ENCODE measurements at regions not wholly inside any gene's neighbourhood (a gene's known extent, or its start where the extent isn't known, plus 50 kb on each side); places are given as distances from the start of the nearest gene placed in this dataset.

DNA sequence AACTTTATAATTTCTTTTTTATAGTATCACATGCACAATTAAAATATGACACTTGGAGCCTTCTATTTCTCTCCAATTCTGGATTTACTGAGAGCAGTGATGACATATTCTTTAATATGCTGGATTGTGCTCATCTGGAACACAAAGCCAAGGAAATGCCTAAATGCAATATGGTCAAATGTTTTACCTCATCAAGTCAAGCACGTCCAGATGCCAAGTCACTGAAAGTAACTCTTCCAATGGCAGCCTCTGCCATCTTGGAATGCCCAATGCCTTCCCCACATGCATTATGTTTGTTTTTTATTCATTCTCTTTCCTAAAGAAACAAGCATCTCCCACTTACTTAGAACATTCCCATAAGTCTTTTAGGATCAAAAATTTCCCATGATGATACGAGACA is 189.8 kb downstream of the TMX3 start:
- DNase-seq (ENCODE audit: low read depth in 3 of 3): no peak

DNA sequence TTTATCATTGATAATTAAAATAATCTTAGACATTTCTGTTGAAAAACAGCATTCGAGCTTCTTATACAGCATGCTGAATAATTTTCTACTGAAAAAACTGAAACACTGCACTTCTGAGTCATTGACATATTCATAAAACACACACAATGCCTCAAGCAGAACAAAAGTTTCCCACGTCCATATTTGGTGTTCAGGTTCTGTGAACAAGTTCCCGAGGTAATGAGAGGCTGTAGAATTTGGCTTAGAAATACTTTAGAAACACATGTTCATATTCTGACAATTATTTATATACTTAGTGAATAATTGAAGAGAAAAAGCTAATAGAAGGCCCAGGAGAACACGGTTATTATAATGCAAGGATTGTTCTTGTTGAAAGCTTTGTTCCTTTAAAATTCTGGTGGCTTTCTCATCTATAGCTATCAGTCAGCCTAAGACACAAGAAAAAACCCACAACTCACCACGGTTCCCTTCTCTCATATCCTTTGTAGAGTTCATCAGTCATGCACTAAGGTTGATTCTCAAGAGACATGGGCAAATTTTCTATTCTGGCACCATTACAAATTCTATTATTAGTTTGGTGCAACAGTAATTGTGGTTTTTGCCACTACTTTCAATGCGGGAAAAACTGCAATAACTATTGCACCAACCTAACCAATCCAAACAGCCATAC is 194.4 kb downstream of the TMX3 start:
- DNase-seq (ENCODE audit: low read depth in 3 of 3): no peak

DNA sequence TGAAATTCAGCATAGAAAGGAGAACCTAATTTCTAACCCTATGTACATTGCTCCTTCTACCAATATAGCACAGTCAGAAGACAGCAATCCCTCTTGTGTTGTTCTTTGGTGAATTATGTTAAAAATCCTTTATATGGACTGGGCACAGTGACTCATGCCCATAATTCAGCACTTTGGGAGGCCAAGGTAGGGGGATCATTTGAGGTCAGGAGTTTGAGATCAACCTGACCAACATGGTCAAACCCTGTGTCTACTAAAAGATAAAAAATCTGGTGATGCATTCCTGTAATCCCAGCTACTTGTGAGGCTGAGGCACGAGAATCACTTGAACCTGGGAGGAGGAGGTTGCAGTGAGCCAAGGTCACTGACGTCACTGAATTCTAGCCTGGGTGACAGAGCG is 195.6 kb downstream of the TMX3 start:
- DNase-seq (ENCODE audit: low read depth in 3 of 3): no peak

DNA sequence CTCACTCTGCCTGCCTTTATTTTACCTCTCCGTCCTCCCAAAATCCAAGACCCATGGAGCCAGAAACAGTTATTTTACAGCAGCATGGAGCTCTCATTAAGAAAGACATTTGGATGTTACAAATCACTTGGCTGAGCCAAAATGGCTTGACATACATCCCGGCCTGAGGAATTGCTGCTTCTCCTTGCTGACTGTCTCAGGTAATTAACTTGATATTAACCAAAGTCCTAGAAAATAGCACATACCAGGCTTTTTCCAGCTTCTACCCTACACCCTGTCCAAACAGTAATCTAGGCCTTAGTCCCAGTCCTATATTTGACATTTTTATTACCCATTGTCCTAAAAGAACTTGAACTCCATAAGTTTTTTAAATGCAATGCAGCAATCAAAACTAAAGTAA is 205.0 kb downstream of the TMX3 start:
- DNase-seq (ENCODE audit: low read depth in 3 of 3): no peak

DNA sequence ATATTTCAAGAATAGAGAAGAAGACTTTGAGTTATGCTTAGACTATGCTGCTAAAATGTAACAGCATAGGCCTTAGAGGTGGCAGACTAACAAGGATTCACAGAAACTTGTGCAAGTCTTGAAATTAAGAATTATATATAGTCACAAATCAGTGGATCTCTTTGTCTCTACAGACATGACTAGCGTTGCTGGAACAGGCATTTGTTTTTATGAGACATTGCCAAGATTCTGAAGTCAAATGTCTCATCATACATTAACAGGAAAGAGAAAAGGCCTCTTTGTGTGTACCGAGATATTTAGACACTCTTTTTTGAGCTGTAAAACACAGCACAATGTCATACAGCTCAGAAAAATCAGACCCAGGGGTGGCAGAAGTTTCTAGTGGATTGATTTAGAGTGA is 207.1 kb downstream of the TMX3 start:
- no peak for DNase-seq (ENCODE audit: low read depth in 3 of 3)

DNA sequence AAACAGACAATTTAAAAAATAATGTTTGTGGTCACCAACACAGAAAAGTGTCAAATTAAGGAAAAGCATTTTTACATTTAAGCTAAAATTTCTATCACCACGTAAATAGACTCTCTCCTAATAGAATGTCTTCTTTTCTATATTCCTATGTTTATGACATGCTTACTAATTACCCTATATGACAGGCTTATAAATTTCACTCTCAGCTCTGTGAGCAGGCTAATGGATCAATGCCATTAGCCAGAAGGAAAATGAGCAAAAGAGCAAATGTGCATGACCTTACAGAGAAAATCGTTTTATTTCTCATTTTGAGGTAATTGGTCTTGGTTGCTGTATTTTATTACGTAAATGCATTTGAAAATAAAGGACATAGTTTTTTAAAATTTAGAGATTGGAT is 209.7 kb downstream of the TMX3 start:
- no peak for DNase-seq (ENCODE audit: low read depth in 3 of 3)

DNA sequence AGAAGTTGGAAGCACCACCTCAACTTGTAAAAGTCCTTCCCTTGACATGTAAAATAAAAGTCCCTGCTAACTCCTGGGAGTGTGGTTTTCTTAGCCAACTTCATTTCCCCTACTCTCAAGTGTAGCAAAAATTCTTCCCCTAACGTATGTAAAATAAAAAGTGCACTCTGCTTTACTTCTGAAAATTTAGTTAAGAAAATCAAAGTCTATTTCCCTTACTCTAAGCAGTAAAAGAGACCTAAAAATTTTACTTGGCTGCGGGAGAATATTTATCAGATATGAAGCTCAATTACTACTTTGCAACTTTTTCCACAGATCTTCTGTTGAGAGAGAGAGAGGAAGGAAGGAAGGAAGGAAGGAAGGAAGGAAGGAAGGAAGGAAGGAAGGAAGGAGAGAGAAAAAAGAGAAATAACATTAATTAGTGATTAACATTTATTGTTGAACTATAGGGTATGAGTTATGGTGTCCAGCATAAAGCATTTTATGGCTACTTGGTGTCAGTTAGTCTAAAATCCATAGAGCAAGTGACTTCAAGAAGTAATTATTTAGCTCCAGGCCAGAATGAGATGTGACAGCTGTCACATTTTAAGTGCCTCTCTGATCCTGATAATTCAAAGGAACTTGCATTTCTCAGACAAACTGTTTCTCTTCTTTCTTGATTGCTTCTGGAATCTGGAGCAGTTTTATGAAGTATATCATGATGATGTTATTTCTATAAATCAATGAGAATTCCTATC is 210.3 kb downstream of the TMX3 start:
- DNase-seq (ENCODE audit: low read depth in 3 of 3): no peak

DNA sequence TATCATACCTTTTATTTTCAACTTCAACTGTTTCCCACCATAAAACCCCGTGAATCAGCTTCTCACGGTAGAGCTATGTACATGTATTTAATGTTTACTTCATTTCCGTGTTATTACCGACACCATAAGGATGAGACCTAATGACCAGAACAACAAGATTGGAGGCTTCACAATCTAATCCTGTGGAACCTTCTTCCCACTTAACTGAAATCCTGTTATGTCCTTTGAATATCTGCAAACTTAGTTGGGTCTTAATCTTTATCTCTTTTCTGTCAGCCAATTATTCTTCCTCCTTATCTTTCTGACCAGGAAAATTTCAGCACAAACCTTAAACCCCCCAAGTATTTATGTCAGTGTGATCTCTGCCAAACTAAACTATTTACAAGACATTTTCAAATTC is 214.4 kb downstream of the TMX3 start:
- DNase-seq (ENCODE audit: low read depth in 3 of 3): no peak

DNA sequence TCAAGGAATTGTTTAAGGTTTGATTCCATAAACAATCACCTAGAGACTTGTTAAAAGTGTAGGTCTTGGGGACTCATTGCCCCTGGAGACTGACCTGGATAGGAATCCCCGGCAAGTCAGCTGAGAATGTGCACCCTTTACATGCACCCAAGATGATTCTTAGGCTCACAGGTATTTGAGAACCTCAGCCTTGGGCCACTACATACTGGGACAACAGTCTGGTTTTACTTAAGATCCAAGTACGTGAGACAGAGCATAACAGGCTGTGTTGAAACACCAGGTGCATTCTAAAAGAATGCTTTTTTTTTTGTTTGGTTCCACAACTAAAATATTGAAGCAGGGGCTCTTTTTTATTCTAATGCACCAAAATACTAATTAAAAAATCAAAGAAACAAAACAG is 215.8 kb downstream of the TMX3 start:
- no peak for DNase-seq (ENCODE audit: low read depth in 3 of 3)

DNA sequence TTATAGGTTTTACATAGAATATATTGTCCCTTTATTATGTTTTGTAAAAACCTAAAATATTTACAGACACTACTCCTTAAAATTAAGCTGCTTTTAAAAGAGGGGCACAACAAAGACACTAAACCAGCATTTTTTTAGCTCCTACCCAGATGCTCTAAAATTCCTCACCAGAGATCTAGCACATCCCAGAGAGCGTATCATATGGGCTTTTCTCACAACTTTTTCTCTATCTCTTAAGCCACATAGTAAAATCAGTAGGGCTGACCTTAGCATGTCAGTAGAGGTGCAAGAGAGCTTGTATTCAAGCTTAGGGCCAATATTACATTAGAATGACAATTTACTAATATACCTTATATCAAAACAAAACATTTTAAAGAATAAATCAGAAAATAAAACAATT is 216.3 kb downstream of the TMX3 start:
- DNase-seq (ENCODE audit: low read depth in 3 of 3): no peak

DNA sequence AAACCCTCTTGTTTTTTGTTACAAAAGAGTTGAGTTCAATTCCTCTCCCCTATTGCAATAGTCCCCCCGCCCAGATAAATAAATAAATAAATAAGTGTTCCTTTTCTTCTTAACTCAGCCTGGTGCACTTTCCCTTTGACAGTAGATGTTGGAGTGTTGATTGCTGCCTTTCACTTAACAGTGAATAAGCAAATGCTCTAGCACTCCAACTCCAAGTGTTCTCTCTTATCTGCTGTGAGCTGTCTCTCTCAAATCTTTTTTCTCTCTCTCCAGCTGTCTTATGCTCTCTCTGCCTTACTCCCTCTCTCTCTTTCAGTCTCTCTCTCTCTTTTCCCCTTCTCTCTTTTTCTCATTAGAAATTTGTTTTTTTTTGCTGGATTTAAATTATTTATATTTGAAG is 216.7 kb downstream of the TMX3 start:
- no peak for DNase-seq (ENCODE audit: low read depth in 3 of 3)

DNA sequence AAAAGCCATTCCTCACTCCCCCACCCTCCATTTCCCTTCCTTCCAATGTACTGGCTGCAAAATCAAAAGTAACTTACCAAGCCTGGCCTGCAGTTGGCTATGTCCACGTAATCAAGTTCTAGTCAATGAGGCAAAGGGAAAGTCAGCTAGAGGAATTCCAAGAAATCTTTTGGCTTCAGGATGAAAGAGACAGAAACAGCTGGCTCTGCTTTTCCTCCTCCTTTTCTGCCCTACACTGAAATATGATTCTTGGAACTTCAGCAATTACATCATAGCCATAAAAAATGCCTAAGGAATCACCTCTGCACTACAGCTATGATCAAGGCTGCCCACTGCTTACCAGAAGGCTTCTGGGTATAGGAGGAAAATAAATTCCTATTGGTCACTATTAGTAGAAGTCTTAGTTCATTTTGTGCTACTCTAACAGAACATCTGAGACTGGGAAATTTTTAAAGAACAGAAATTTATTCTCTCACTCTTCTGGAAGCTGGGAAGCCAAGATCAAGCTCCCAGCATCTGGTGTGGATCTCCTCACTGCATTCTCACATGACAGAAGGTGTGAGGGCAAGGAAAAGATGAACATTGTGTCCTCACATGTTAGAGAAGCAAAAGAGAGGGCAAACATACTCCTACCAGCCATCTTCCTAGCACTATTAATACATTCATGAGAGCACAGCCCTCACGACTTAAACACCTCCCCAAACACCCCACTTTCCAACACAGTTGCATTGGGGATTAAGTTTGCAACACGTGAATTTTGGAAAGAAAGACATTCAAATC is 219.9 kb downstream of the TMX3 start:
- DNase-seq (ENCODE audit: low read depth in 3 of 3): no peak

DNA sequence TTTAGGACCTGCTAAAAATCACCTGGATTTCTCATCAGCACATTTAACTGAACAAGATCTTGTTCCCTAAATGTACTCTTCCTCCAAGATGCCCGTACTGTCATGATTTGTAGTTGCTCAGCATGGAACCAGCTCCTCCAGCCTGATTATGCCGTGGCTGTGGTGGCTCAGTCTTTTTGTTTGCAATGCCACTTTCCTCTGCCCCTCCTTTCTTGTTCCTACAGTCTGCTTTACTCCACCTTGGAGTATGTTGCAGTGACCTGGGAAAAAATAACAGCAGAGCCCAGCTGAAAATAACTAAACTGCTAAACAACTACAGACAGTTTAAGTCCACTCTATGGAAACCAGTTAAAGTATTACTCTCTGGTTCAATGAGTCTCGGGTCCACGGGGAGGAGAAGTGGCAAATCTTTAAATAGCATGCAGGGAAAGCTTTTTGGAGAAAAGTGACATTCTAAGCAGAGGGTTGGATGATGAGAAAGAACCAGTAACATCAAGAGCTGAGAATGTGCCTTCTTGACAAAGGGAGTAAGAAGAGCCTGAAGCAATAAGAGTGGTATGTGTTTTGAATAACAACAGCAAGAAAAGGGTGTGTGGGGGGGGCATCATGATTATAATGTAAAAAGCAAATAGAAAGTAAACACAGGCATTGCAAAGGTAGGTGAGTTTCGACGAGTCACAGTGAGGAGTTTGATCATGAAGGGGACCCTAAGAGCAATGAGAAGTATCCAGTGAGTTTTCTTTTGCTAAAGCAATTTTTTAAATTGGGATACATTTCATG is 225.7 kb downstream of the TMX3 start:
- no peak for DNase-seq (ENCODE audit: low read depth in 3 of 3)

DNA sequence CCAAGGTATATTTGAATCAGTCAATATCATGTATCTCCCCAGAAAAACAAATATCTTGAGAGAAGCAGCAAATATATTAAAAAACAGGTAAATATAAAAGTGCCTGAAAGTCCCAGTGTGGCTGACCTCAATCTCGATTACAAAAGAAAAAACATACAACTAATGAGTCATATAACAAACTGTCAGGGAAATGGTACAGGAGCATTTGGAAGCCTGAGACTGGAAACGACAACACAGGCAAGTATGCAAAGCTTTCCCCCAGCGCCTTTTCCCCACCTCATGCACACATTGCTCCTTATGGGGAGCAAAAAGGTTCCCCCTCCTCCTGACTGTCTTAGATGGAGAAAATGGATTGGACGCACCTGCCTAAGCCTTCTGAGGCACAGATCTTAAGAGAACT is 230.7 kb downstream of the TMX3 start:
- DNase-seq (ENCODE audit: low read depth in 3 of 3): no peak

DNA sequence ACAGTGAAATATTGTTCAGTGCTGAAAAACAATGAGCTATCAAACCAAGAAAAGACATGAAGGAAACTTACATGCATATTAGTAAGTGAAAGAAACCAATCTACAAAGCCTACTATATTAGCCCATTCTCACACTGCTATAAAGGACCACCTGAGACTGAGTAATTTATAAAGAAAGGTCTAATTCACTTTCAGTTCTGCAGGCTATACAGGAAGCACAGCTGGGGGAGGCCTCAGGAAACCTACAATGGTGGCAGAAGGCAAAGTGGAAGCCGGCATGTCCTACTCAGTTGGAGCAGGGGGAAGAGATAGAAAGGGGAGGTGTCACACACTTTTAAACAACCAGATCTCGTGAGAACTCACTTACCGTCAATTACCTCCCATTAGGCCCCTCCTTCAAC is 232.1 kb downstream of the TMX3 start:
- DNase-seq (ENCODE audit: low read depth in 3 of 3): no peak

DNA sequence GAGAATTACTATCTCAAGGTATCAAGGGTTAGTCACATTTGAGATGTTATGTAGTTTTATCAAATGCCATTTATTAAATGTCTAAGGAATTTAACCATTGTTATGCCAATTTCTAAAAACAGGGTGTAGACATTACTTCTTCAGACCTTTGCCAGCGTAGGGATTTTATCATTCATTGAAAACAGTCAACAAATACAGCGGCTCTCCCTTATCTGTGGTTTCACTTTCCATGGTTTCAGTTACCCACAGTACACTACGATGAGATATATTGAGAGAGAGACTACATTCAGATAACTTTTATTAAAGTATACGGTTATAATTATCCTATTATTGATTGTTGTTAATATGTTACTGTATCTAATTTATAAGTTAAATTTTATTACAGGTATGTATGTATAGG is 234.7 kb downstream of the TMX3 start:
- DNase-seq (ENCODE audit: low read depth in 3 of 3): no peak

DNA sequence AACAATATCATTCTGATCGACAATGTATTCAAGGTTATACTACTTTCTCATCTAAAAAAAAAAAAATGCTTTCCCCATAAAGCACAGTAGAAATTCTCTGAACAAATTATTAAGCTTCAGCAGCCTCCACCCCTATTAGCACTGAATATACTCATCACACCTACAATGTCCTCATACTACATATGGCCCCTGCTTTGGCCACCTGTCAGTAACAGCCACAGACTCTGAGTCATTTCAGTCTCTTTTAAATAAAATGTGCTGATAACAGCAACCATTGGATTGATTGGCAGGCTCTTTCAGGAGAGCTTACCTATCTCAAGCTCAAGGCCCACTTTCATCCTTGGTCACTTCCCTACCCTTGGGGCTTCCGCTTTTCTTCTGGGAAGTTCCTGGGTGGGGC is 236.7 kb downstream of the TMX3 start:
- no peak for DNase-seq (ENCODE audit: low read depth in 3 of 3)

DNA sequence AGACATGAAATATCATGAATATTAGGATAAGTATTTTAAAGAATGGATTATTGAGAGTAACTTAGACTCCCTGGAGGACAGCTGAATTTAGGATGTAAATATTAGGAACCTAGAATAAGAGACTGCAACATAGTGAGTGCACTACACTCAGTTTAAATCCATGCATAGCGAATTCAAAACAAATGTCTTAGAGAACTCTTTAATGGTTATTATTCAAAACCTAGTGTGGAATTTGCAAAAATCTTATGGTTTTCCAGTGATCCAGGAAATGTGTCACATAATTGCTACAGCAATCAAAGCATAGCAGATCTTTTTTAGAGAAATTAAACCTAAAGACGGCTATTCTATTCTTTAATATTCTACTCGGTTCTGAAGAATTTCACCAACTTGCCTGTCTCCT is 239.0 kb downstream of the TMX3 start:
- no peak for DNase-seq (ENCODE audit: low read depth in 3 of 3)

DNA sequence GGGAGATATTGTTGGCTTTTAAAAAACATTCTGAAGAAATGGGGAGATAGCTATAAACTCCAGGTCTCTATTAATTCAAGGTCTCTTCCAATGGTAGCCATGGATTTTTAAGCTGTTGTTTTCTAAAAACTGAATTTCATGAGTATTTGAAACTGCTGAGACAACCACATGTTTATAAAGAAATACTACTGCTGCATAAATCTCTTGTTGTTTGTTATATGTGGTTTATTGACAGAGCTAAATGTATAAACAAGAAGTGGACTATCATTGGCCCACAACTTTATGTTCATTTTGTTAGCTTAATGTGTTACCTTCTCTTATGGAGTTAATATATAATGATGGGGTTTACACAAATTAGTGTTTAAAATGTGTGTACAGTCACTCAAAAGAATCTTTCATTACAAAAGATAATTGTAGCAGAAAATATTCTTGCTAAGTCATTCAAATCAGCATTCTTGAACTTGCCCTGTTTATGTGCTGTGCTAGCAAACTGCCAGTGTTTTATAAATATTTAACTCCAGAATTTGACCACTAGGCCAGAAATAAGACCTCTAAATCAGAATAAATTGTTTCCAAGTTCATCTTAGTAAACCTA is 242.1 kb downstream of the TMX3 start:
- DNase-seq (ENCODE audit: low read depth in 3 of 3): no peak

DNA sequence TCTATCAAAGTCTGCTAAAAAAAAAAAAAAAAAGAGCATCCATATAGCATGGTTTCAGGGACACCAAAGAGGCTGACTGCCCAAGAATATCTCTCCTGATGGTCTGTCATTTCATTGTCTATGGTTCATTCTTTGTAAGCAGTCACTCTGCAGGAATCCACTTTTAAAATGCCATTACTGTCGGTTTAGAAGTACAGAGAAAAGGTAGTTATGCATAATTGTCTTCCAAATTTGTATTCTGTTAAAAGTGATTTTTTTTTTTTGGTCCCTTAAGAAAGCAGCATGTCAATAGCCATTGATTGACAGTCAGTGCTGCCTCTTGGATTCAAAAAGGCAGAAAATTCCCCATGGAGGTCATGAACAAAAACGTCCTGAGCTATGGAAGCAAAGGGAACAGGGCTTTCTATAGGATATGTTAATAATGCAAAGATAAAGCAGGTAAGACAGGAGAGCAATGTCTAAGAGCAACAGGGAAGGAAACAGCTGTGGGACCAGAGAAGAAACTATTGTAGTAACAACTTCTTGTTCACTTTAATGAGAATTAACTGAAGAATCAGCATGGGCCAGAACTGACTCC is 245.8 kb downstream of the TMX3 start:
- no peak for DNase-seq (ENCODE audit: low read depth in 3 of 3)

DNA sequence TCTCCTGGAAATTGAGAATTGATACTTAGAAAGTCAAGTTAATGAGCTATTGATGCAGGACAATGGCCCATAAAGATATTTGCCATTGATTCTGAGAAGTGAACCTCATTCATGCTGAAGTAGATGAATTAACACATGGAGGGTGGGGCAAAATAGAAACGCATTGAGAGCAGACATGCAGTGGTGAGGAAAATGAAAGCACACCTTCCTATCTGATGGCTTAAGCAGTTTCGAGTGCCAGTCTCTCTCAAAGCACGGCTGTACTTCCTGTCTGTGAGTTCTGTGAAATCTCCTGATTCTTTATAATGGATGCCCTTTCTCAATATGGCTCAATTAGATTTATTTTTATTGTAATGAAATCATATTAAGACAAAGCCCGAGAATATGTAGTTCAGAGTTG is 247.0 kb downstream of the TMX3 start:
- DNase-seq (ENCODE audit: low read depth in 3 of 3): no peak

DNA sequence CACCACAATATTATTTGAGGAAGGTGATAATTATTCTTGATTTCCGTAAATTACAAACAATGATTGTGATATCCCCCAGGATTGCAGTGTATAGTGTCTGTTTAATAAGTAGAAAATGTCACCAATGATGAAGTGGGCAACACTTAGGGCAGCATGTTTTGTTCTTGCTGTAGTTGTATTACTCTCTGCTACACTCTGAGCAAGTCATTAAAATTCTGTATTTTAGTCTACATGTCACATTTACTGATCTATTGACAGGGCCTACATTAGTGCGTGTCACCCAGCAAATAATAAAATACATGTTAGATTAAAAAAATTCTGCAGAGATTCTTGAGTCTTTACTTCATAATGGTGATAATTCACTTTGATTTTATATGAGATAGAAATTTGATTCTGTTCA is 247.6 kb downstream of the TMX3 start:
- DNase-seq (ENCODE audit: low read depth in 3 of 3): no peak
